GM18498 (cell line): ENCODE measurements at regions not wholly inside any gene's neighbourhood (a gene's known extent, or its start where the extent isn't known, plus 50 kb on each side); places are given as distances from the start of the nearest gene placed in this dataset.

ENCODE experiments used
- ATAC-seq: cut with Tn5 transposase; IDR thresholded peaks from one replicate; pipeline ENCODE4 v1.9.1; 2021; ENCODE audit warnings: mild to moderate bottlenecking, moderate library complexity; ENCODE audit not compliant: unreplicated experiment

DNA sequence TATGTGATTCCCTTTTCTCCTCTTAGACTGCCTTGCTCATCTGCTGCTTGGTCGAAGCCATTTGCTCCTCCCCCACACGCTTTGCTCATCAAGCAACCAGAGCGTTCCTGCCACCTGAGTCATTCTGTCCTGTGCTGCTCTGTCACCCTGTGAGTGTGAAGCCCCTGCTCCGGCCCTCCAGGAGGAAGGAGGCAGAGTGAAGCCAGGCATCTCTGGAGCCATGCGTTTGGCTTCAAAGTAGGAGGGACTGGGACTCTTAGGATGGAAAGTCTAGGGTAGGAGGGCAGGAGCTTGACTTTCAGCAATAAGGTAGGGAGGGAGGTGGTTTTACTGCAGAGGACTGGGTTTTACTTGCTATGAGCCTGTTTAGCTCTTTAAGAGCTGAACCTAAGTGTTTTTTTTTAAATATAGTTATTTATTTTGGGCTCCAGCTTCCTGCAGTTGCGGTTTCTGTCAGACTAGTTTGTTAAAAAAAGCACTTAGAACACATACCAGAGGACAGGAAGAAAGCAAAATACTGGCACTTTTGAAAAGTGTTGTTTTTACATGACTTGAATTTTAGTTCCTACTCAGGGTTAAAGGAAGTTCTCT lies 63.6 kb downstream of the SPINK2 start:
- peak; percentile 92 for ATAC-seq

DNA sequence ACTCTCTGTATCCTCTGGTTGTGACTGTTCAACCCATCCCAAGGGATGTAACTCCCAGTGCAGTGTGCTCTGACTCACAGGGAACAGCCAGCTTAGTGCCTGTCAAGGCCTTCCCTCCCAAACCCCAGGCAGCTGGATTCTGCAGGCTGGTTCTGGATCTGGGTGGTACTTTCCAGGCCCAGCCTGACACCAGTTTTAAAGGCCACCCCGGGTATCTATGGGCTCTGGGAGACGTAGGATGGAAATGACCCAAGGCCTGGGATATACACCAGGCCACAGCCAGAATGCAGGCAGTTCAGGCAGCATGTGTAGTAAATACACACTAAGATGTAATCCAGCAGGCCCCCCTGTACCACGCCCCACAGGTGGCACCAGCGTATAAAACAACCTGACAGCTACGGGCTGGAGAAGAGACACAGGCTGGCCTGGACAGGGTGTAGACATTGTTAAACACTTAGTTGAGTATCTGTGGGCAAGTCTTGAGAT lies 64.2 kb downstream of the SPINK2 start:
- ATAC-seq: peak; percentile 48

DNA sequence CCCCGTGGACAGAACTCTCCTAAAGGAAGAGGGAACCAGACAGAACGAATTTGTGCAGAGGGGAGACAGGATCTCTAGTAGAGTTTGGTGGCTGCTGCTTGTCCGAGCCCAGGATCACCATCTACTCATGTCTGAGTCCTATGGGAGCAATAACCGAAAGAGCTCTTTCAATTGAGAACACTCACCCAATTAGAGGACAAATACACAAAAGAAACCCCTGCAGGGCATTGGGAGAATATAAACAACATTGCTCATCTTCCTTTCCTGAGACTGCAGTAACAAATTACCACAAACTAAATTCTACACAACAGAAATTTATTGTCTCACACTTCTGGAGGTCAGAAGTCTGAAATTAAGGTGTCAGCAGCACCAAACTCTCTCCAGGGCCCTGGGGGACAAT lies 65.6 kb downstream of the SPINK2 start:
- ATAC-seq: no peak

DNA sequence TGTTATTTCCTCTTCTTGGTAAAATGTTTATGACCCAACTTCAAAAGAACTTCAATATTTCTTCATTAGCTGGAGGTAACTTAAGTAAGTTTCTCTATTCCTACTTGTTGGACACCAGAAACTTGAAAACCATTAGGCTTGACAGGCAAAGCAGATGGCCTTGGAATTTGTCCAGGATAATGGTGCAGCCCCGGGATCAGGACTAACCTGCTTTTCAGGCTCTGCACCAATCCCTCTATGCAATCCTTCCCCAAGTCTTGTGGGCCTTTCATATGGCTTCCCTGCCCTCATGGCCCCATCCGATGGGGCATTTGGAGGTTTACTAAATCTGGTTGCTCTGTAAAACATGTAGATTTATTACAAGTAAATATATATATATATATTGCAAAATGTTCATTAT lies 68.5 kb downstream of the SPINK2 start:
- no peak for ATAC-seq

DNA sequence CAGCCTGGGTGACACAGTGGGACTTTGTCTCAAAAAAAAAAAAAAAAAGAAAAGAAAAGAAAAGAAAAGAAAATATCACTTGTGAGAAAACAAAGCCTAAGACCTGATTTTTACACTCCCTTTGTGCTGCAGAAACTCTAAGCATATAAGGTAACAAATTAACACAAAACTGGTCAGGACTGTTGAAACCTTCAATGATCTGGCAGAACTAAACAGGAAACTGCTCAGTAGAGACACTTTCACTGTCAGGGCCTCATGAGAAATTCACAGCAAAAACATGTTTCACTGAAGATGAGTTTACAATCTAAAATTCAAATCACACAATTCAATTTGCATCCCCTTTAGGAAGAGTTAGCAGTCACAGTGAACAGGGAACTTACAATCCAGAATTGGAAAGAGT lies 69.1 kb upstream of the HOPX start:
- no peak for ATAC-seq

DNA sequence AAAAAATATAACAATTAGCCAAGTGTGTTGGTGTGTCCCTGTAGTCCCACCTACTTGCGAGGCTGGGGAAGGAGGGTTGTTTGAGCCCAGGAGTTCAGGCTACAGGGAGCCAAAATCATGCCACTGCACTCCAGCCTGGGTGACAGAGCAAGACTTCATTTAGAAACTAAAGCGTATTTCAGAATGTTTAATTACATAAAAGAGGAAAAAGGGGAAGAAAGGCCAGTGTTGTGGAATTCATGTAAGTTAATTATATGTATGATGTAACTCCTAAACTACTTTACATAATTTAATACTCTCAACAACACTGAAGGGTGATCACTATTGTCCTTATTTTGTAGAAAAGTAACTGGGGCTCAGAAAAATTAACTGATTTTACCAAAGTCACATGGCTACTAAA lies 67.2 kb upstream of the HOPX start:
- no peak for ATAC-seq

DNA sequence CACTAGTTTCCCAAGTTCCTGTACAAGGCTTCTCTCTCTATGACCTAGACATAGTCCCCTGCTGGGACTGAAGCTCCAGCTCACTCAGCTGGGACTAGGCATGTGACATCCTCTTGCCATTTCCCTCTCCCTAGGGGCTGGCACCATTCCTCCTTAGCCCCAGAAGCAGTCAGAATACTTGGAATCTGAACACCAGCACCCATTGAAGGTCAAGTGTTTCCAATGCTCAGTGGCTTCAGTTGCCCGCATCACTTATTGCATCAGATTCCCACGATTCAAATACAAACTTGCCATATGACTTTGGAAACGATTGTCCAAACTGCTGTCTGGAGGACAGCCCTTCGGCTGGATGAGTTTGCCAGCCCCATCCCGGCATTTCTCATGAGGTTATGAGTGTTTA lies 65.5 kb upstream of the HOPX start:
- ATAC-seq: no peak

DNA sequence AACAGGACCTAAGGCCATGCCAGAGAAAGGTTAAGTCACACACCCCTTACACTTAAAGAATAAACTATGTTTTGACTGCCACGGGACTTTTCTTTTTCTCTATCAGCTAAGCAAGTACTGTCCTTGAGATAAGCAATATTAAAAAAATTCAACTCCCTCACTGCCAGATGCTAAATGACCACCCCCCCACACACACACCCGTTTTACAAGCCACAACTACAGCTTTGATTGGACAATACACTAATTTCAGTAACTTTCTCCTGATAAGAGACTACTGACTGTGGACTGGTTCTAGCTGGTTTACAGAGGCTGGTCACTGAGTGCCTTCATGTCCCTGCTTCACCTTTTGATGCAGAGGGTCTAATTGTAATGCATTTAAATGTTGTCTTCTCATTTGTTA lies 63.9 kb upstream of the HOPX start:
- ATAC-seq: no peak

DNA sequence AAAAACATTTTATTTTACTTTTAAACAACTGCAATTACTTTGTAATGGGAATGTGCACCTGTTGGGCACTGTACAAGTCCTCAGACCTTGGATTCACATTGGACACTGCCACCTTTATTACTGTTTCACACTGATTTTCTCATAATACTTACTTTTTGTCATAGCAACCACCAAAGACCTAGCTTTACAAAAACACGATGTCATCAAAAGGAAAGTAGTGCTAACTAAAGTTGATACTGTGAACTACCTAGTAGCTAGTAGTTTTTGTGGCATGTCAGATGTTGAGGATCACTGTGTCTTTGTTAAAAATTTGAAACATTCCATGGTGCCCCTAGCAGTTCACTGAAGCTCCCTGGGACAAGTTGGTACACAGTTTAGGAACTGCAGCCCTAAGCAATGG lies 62.9 kb upstream of the HOPX start:
- no peak for ATAC-seq

DNA sequence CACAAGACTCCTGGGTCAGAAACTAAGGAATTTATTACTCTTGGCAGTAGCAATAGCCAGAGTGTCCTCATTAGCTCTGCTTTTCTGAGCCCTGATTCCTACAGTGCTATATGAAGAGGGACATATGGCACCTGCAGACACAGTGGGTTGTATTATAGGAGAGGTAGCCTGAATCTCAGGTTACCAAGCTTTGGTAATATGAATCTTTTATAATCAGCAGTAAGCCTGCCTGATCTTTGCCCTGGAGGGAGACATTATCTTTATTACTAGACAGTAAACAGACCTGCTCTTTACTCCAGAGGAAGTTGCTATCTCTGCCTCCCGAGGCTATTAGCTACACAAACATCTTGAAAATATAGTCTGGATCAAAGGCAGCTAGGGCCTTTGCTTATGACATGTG lies 62.5 kb upstream of the HOPX start:
- ATAC-seq: no peak

DNA sequence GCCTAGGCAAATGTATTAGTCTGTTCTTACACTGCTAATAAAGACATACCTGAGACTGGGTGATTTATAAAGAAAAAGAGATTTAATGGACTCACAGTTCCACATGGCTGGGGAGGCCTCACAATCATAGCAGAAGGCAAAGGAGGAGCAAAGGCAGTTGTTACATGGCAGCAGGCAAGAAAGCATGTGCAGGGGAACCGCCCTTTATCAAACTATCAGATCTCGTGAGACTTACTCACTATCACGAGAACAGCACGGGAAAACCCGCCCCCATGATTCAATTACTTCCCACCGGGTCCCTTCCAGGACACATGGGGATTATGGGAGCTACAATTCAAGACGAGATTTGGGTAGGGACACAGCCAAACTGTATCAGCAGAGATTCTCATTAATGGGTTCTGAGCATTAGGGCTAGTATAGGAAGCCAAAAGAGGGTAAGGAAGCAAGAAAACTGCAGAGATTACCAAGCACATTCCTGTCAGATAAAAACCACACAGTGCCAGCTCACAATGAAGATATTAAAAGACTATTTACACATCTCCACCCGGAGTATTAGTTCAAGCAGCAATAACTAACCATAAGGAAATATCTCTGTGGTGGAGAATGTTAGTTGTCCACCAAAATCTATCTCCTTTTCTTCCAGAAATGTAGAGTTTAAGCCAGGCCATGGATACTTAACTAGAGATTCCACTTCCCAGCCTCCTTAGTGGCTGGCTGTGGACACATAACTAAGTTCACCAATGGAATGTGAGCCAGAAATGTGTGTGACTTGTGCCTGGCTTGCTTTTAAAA lies 61.2 kb upstream of the HOPX start:
- no peak for ATAC-seq

DNA sequence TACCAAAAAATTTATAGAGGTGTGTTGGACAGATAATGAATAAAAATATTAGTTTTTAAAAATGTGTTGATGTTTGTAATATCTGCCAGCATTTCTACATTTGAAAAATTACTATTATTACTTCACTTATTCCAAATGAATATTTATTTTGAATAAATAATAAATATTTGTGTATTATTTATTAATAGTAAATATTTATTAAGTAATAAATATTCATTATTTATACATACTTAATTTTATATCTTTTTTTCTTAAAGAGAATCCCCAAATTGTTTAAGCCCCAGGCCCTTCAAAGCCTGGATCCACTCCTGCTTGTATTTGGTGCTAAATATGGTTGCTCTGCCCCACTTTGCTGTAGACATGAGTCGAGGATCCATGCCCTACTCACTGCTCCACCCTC lies 60.5 kb upstream of the HOPX start:
- no peak for ATAC-seq

DNA sequence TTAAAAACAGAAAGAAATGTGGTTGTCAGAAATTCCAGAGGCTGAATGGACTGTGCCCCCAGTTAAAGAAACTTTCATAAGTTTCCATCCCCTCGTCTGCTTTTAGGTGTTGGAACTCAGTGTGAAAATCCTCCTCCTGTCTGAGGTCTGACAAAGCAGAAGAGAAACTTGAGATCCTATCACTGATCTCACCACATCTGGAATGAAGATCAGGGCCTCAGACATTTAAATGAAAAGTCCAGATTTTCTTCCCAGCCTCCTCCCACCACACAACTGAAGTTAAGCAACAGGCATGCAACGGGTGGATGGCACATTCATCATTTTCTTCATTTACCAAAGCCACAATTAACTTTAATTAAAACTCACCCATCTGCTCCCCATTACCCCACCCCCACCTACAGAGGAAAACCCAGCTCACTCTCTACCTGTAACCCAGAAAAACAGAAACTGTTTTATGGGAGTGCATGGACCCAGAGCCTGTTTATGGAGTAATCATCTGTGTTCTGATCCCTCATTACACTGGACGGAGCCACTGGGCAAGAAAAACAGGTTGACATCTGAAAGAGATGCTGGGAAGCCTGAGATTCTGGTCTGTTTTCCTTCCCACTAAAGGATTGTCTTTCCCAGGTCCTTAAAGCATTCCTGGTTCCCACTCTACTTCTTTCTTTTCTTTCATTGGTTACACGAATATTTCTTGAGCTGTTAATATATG lies 58.1 kb upstream of the HOPX start:
- no peak for ATAC-seq

DNA sequence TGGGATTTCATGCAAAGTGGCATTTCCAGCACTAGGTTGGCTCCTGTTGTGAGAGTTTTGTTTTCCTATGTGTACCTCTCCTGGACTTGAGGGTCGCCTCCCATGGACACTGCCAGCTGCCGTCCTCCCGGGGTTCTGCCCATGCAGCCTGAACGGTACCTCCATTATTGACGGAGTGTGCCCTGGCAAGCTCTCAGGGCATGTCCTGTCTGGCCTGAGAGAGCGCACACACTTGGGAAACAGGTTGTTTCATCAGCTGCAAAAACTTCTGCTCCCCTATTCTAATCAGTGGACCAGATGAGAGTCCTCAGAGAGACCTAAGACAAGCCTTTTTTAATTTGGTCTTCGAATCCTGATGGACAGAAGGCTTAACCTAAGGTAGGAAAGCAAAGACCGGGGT lies 56.6 kb upstream of the HOPX start:
- ATAC-seq: no peak

DNA sequence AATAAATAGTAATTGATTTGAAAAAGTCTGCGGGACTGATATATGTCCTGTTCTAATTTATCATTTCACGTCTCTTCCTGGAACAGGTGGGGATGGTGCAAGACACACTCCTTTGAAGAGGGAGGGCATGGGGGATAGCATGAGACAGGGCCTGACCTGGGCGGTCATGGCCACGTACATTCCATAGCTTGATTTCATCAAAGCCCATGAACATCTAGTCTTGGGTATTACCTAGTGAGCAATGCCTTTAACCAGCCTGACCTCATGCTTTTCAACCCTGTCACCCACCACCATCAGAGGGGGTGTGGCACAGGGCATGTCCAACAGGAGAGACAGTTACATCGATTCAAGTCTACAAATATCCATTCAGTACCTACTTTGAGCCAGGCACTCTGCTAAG lies 52.3 kb upstream of the HOPX start:
- no peak for ATAC-seq

DNA sequence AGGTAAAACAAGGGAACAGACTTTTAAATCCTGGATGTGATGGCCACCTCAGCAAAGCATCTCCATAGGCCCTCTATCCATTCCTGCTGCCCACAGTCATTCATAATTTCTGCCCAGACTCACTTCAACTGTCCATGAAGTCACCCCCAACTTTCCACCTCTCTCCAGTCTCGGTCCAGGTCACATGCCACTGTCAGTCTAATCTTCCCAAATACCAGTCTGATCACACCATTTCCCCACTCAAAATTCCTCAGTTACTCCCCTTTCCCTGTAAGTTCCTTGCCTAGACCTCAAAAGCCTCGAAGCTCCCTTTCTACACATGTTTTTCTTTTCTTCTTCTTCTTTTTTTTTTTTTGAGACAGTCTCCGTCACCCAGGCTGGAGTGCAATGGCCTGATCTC lies 51.2 kb upstream of the HOPX start:
- ATAC-seq: no peak

DNA sequence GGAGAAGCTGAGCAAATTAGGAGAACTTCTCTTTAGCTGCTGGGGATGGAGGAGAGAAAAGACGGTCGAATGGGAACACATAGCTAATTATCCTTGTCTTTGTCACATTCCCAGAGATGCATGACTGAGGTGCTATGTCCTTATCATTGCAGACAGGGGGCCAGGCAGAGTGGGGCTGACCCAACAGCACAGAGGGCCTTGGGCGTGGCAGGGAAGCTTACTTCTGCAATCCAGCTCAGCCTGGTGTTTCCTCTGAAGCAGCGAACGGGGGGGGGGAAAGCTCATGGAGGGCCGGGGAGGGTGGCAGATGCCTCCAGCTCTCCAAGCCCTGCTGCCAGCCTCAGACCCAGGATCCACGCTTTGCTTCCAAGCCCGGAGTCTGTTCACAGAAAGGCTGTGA lies 50.8 kb upstream of the HOPX start:
- ATAC-seq: no peak
